ENCODE measurements at regions not wholly inside any gene's neighbourhood (a gene's known extent, or its start where the extent isn't known, plus 50 kb on each side); places are given as distances from the start of the nearest gene placed in this dataset.
"Not testable (repeated sequence)": the region's sequence is repeated elsewhere in the genome, so short reads cannot be mapped to it uniquely, and the experiment has no call there.

GRCh38 chr3:152621006-152621868 is 213.7 kb upstream of the P2RY1 start:
- in situ Hi-C loops (cut with HindIII; ENCODE audit: low sequenced_read_pairs), result no loop called here

- in situ Hi-C loops (cut with HindIII; ENCODE audit: low sequenced_read_pairs), result no loop called here
These were observed 212.7 kb upstream of the P2RY1 start for GRCh38 chr3:152621967-152622810.

GRCh38 chr3:152622811-152623167 is 212.1 kb upstream of the P2RY1 start:
- in situ Hi-C loops (cut with HindIII; ENCODE audit: low sequenced_read_pairs), result no loop called here

GRCh38 chr3:152623286-152623911 is 211.5 kb upstream of the P2RY1 start:
- in situ Hi-C loops (cut with HindIII; ENCODE audit: low sequenced_read_pairs), result no loop called here

- in situ Hi-C loops (cut with HindIII; ENCODE audit: low sequenced_read_pairs), result loop anchor here (25.0 kb wide), 1 partner anchor 839 kb away; no protein-coding TSS in a partner anchor
These were observed 208.7 kb upstream of the P2RY1 start for GRCh38 chr3:152626226-152626625.

- in situ Hi-C loops (cut with HindIII; ENCODE audit: low sequenced_read_pairs), result loop anchor here (25.0 kb wide), 1 partner anchor 841 kb away; no protein-coding TSS in a partner anchor
These were observed 206.4 kb upstream of the P2RY1 start for GRCh38 chr3:152628496-152628895.

GRCh38 chr3:152629363-152630122 is 205.4 kb upstream of the P2RY1 start:
- in situ Hi-C loops (cut with HindIII; ENCODE audit: low sequenced_read_pairs), result loop anchor here (25.0 kb wide), 1 partner anchor 842 kb away; no protein-coding TSS in a partner anchor

GRCh38 chr3:152635389-152635788 is 199.5 kb upstream of the P2RY1 start:
- in situ Hi-C loops (cut with HindIII; ENCODE audit: low sequenced_read_pairs), result loop anchor here (25.0 kb wide), 1 partner anchor 848 kb away; no protein-coding TSS in a partner anchor

- in situ Hi-C loops (cut with HindIII; ENCODE audit: low sequenced_read_pairs), result loop anchor here (25.0 kb wide), 1 partner anchor 849 kb away; no protein-coding TSS in a partner anchor
These were observed 198.3 kb upstream of the P2RY1 start for GRCh38 chr3:152636651-152637050.

- in situ Hi-C loops (cut with HindIII; ENCODE audit: low sequenced_read_pairs), result loop anchor here (25.0 kb wide), 1 partner anchor 851 kb away; no protein-coding TSS in a partner anchor
These were observed 196.7 kb upstream of the P2RY1 start for GRCh38 chr3:152638214-152638613.

GRCh38 chr3:152638707-152639450 is 196.1 kb upstream of the P2RY1 start:
- in situ Hi-C loops (cut with HindIII; ENCODE audit: low sequenced_read_pairs), result loop anchor here (25.0 kb wide), 1 partner anchor 852 kb away; no protein-coding TSS in a partner anchor

GRCh38 chr3:152641198-152641597 is 193.7 kb upstream of the P2RY1 start:
- in situ Hi-C loops (cut with HindIII; ENCODE audit: low sequenced_read_pairs), result loop anchor here (25.0 kb wide), 1 partner anchor 854 kb away; no protein-coding TSS in a partner anchor

GRCh38 chr3:152642658-152643057 is 192.3 kb upstream of the P2RY1 start:
- in situ Hi-C loops (cut with HindIII; ENCODE audit: low sequenced_read_pairs), result loop anchor here (25.0 kb wide), 1 partner anchor 855 kb away; no protein-coding TSS in a partner anchor

- in situ Hi-C loops (cut with HindIII; ENCODE audit: low sequenced_read_pairs), result loop anchor here (25.0 kb wide), 1 partner anchor 857 kb away; no protein-coding TSS in a partner anchor
These were observed 190.5 kb upstream of the P2RY1 start for GRCh38 chr3:152644478-152644877.

- in situ Hi-C loops (cut with HindIII; ENCODE audit: low sequenced_read_pairs), result loop anchor here (25.0 kb wide), 1 partner anchor 859 kb away; no protein-coding TSS in a partner anchor
These were observed 188.9 kb upstream of the P2RY1 start for GRCh38 chr3:152646004-152646403.

- in situ Hi-C loops (cut with HindIII; ENCODE audit: low sequenced_read_pairs), result no loop called here
These were observed 184.8 kb upstream of the P2RY1 start for GRCh38 chr3:152650177-152650576.

GRCh38 chr3:152650923-152651322 is 184.0 kb upstream of the P2RY1 start:
- in situ Hi-C loops (cut with HindIII; ENCODE audit: low sequenced_read_pairs), result not testable (repeated sequence)

GRCh38 chr3:152656214-152656971 is 178.5 kb upstream of the P2RY1 start:
- in situ Hi-C loops (cut with HindIII; ENCODE audit: low sequenced_read_pairs), result no loop called here
